Activated CD4-positive, alpha-beta memory T cell treated with anti-CD3 and anti-CD28 coated beads for 36 hours (primary cell): ENCODE measurements at regions not wholly inside any gene's neighbourhood (a gene's known extent, or its start where the extent isn't known, plus 50 kb on each side); places are given as distances from the start of the nearest gene placed in this dataset.

Experiments
- CTCF ChIA-PET: fragments of 350-600 bp; sonication (Branson Sonifier 250); formaldehyde crosslinking; loops from one replicate; lab custom pipeline; 2021; ENCODE audit warnings: antibody characterized with exemption, inconsistent platforms; lab: Charles Lee
- POLR2A ChIA-PET: fragments of 350-600 bp; sonication (Branson Sonifier 250); formaldehyde crosslinking; loops from one replicate; lab custom pipeline; 2021; ENCODE audit warnings: antibody characterized with exemption; lab: Charles Lee
- DNase-seq: peaks from one replicate; pipeline ENCODE4 v3.0.0-alpha.2; 2020
- H3K27ac Mint-ChIP-seq: one replicate; pipeline ENCODE4 v1.8.0; 2021; ENCODE audit warnings: mixed read lengths
- H3K27me3 Mint-ChIP-seq: one replicate; pipeline ENCODE4 v1.8.0; 2021; ENCODE audit warnings: mixed read lengths
- H3K36me3 Mint-ChIP-seq: one replicate; pipeline ENCODE4 v1.8.0; 2021; ENCODE audit warnings: mixed read lengths
- H3K4me1 Mint-ChIP-seq: one replicate; pipeline ENCODE4 v1.8.0; 2021; ENCODE audit warnings: low read depth, mixed read lengths
- H3K4me3 Mint-ChIP-seq: one replicate; pipeline ENCODE4 v1.8.0; 2021; ENCODE audit warnings: mild to moderate bottlenecking, mixed read lengths
- H3K9me3 Mint-ChIP-seq: one replicate; pipeline ENCODE4 v1.8.0; 2021; ENCODE audit warnings: mixed read lengths
- intact Hi-C: fragments of 100-400 bp; cut with micrococcal nuclease; formaldehyde crosslinking; loops from one replicate; pipeline ENCODE4 v1.15.1; 2023

DNA sequence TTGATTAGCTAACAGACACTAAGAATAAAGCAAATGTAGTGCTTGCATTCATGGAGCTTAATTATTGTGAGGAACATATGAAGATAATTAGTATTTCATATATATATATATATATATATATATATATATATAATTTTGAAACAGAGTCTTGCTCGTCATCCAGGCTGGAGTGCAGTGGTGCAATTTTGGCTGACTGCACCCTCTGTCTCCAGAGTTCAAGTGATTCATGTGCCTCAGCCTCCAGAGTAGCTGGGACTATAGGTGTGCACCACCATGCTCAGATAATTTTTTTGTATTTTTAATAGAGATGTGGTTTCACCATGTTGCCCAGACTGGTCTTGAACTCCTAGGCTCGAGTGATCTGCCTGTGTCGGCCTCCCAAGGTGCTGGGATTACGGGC, 1091.6 kb upstream of the TMEM132C start:
- ChIA-PET CTCF (interaction anchor here (0.6 kb wide), 1 partner anchor 67 kb away, joined by 3 read pairs; no protein-coding TSS in a partner anchor), POLR2A (no interaction called here)
- H3K27ac Mint-ChIP-seq = no peak overlapping the region
- peaks cover 9% of the 10 kb centered on the region for H3K27me3 Mint-ChIP-seq
- peaks cover 23% of the 10 kb centered on the region for H3K9me3 Mint-ChIP-seq
- DNase-seq = no peak
- intact Hi-C loops = no loop called here
- no peak overlapping the region for H3K4me3 Mint-ChIP-seq
- H3K36me3 Mint-ChIP-seq = no peaks in the 10 kb centered on the region
- no peaks in the 10 kb centered on the region for H3K4me1 Mint-ChIP-seq

DNA sequence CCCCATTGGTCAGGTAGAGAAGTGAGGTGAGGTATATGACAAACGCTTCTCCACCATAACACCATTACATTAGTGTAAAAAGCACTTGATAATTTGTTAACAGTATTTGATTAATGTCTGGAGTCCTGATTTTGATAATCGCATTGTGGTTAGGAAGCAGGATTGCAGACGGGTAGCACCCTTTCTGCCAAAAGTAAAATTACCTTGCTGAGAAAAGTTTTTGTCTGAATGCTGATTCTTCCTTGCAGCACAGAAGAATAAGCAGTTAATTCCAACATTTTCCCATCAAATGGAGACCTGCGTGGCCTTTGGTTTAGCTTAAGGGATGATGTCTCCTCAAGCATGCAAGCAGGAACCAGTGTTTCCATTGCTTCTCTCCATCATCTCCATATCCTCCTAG, 1090.2 kb upstream of the TMEM132C start:
- H3K27ac Mint-ChIP-seq = no peak overlapping the region
- H3K27me3 Mint-ChIP-seq = peaks cover 7% of the 10 kb centered on the region
- ChIA-PET CTCF (no interaction called here), POLR2A (no interaction called here)
- no peaks in the 10 kb centered on the region for H3K4me1 Mint-ChIP-seq
- intact Hi-C loops = no loop called here
- no peak overlapping the region for H3K4me3 Mint-ChIP-seq
- DNase-seq = no peak
- no peaks in the 10 kb centered on the region for H3K36me3 Mint-ChIP-seq
- H3K9me3 Mint-ChIP-seq = peaks cover 23% of the 10 kb centered on the region

DNA sequence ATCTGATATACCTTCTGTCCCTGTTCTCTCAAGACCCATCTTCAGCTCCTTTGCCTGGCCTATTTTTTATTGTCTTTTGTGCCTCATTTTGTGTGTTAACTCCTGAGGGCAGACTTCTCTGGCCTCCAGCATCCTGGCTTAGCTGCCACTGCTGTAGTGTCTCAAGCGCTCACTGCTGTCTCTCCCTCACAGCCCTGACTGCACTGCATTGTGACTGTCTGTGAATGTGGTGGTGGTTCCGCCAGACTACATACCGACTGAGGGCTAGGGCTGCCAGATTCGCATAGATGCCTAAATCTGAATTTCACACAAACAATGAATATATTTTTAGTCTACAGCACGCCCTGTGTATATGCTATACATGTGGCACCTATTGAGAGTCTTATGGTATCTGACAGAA, 1088.9 kb upstream of the TMEM132C start:
- intact Hi-C loops = no loop called here
- DNase-seq = no peak
- ChIA-PET CTCF (no interaction called here), POLR2A (no interaction called here)
- H3K4me1 Mint-ChIP-seq = no peaks in the 10 kb centered on the region
- peaks cover 23% of the 10 kb centered on the region for H3K9me3 Mint-ChIP-seq
- peaks cover 5% of the 10 kb centered on the region for H3K27me3 Mint-ChIP-seq
- no peaks in the 10 kb centered on the region for H3K36me3 Mint-ChIP-seq
- H3K4me3 Mint-ChIP-seq = no peak overlapping the region
- no peak overlapping the region for H3K27ac Mint-ChIP-seq

DNA sequence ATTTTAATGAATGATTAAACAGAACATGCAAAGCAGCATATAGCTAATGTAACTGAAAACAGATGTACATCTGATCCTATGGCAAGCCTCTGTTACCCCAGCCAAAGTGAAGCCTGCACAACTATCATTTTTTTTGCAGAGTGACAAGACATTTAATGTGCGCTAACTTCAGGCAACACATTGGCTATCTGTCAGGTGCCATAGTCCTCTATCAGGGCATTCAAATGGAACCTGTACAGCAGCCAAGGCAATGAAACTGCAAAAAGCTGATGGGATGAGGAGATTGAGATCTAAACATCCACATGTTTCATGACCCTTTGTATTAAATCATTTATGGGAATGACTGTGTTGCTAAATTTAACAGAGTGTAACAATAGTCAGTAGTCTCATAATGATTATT, 1088.5 kb upstream of the TMEM132C start:
- ChIA-PET POLR2A (no interaction called here), CTCF (interaction anchor here (0.7 kb wide), 1 partner anchor 203 kb away, joined by 3 read pairs; no protein-coding TSS in a partner anchor)
- no peak overlapping the region for H3K27ac Mint-ChIP-seq
- peaks cover 23% of the 10 kb centered on the region for H3K9me3 Mint-ChIP-seq
- intact Hi-C loops = no loop called here
- no peak for DNase-seq
- H3K4me3 Mint-ChIP-seq = no peak overlapping the region
- H3K27me3 Mint-ChIP-seq = peaks cover 5% of the 10 kb centered on the region
- H3K4me1 Mint-ChIP-seq = no peaks in the 10 kb centered on the region
- H3K36me3 Mint-ChIP-seq = no peaks in the 10 kb centered on the region

DNA sequence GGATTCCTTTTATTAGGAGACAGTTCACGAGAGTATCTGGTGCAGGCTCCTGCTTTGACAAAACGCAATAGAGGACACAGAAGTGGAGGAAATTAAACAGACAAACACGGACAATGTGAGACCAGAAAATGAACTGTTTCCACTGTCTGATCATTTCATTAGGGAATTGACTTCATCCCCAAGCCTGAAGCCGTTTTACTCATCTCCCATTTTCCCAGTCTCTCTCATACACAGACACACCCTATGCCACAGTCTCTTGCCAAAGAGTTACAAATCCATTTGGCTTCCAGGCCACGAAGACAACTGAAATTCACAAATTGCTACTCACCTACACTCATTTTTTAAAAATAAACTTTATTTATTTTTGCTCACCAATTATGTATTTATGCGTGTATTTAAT, 1087.8 kb upstream of the TMEM132C start:
- ChIA-PET CTCF (interaction anchor here (0.7 kb wide), 1 partner anchor 202 kb away, joined by 3 read pairs; no protein-coding TSS in a partner anchor), POLR2A (no interaction called here)
- Mint-ChIP-seq H3K4me1 (no peaks in the 10 kb centered on the region), H3K36me3 (no peaks in the 10 kb centered on the region), H3K4me3 (no peak overlapping the region), H3K27ac (no peak overlapping the region), H3K9me3 (peaks cover 23% of the 10 kb centered on the region), H3K27me3 (peaks cover 5% of the 10 kb centered on the region)
- DNase-seq = no peak
- intact Hi-C loops = no loop called here

DNA sequence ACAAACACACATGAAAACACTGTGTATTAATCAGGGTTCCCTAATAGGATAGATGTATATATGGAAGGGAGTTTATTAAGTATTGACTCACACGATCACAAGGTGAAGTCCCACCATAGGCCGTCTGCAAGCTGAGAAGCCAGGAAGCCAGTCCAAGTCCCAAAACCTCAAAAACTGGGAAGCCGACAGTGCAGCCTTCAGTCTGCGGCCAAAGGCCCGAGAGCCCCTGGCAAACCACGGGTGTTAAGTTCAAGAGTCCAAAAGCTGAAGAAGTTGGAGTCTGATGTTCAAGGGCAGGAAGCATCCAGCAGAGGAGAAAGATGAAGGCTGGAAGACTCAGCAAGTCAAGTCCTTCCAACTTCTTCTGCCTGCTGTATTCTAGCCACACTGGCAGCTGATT, 1085.0 kb upstream of the TMEM132C start:
- ChIA-PET CTCF (no interaction called here), POLR2A (no interaction called here)
- no peaks in the 10 kb centered on the region for H3K36me3 Mint-ChIP-seq

DNA sequence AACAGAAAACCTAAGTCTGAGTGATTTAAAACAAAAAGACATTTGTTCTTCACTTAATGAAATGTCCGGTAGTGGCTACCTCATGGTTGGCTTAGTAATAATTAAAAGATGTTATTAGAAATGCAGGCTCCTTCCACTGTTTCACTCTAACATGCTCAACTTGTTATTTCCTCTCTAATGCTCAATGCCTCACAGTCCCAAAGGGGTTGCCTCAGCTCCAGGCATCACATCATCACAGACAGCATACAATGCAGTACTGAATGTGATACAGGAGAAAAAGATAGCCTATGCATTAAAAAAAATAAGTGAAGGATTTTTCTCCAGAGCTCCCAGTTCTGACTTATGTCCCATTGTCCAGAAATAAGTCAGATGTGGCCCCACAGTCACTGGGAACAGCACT, 1077.0 kb upstream of the TMEM132C start:
- Mint-ChIP-seq H3K9me3 (peaks cover 3% of the 10 kb centered on the region), H3K27ac (no peak overlapping the region), H3K4me3 (no peak overlapping the region), H3K4me1 (no peaks in the 10 kb centered on the region), H3K36me3 (no peaks in the 10 kb centered on the region), H3K27me3 (peaks cover 2% of the 10 kb centered on the region)
- CTCF ChIA-PET = no interaction called here
- intact Hi-C loops = no loop called here
- POLR2A ChIA-PET = no interaction called here
- DNase-seq = no peak

More for the DNA sequence above, 1085.0 kb upstream of the TMEM132C start:
- H3K27me3 Mint-ChIP-seq = peaks cover 5% of the 10 kb centered on the region
- H3K27ac Mint-ChIP-seq = no peak overlapping the region
- H3K4me3 Mint-ChIP-seq = no peak overlapping the region
- H3K9me3 Mint-ChIP-seq = peaks cover 13% of the 10 kb centered on the region
- intact Hi-C loops = no loop called here
- no peaks in the 10 kb centered on the region for H3K4me1 Mint-ChIP-seq
- no peak for DNase-seq

DNA sequence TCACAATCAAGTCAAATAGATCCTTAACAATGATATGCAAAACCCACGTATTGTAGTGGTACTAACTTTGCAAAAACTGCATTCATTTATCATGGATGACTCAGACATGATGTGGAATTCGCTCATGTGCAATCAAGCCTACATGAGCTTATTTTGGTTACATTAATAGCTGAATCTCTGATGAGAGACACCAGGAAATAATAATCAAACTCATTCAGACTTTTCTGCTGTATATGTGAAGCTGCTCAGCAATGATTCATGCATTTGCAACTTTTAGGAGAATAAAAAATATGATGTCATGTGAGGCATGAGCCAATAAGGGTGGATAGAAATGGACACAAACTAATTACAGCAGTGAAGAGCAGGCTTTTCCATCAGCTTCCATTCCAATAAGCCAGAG, 1075.8 kb upstream of the TMEM132C start:
- intact Hi-C loops = no loop called here
- no peaks in the 10 kb centered on the region for H3K36me3 Mint-ChIP-seq
- no peak overlapping the region for H3K27ac Mint-ChIP-seq
- peaks cover 2% of the 10 kb centered on the region for H3K27me3 Mint-ChIP-seq
- H3K4me1 Mint-ChIP-seq = no peaks in the 10 kb centered on the region
- ChIA-PET CTCF (no interaction called here), POLR2A (no interaction called here)
- H3K9me3 Mint-ChIP-seq = peaks cover 3% of the 10 kb centered on the region
- H3K4me3 Mint-ChIP-seq = no peak overlapping the region
- no peak for DNase-seq

DNA sequence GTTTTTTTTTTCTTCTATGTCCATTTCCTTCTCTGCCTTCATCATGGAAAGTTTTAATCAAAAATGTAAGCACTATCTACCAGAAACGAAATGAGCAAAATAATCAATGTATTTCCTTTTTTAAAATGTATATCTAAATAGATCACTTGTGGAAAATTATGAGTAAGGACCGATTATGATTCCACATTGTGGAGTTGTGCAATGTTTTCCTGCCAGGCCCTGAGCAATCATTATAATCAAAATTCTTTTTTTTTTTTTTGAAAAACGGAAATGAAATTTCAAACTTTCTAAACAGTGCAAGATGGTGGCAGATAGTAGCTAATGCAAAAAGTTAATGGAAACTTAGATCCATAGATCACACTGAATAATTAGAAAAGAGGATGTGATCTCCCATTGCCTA, 1074.6 kb upstream of the TMEM132C start:
- H3K9me3 Mint-ChIP-seq = peaks cover 3% of the 10 kb centered on the region
- DNase-seq = no peak
- H3K4me1 Mint-ChIP-seq = no peaks in the 10 kb centered on the region
- intact Hi-C loops = no loop called here
- no peak overlapping the region for H3K4me3 Mint-ChIP-seq
- ChIA-PET POLR2A (no interaction called here), CTCF (no interaction called here)
- no peaks in the 10 kb centered on the region for H3K36me3 Mint-ChIP-seq
- H3K27me3 Mint-ChIP-seq = peaks cover 4% of the 10 kb centered on the region
- no peak overlapping the region for H3K27ac Mint-ChIP-seq

DNA sequence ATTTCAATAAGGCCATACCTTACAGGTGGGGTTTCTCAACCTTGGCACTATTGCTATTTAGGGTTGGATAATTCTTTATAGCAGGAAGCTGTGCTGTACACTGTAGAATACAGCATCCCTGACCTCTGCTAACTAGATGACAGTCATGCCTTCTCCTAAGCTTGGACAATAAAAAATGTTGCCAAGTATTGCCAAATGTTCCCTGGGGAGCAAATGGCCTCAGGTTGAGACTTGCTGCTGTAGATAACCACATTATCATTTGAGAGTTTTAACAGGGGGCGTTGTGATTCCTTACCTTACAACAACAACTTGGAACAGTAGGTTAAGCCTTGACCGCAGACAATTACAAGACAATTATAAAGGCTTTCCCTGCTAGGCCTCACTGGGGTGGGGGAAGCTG, 1073.6 kb upstream of the TMEM132C start:
- peaks cover 7% of the 10 kb centered on the region for H3K27me3 Mint-ChIP-seq
- ChIA-PET CTCF (no interaction called here), POLR2A (no interaction called here)
- H3K27ac Mint-ChIP-seq = no peak overlapping the region
- no peak for DNase-seq
- intact Hi-C loops = no loop called here
- peaks cover 3% of the 10 kb centered on the region for H3K9me3 Mint-ChIP-seq
- H3K4me3 Mint-ChIP-seq = no peak overlapping the region
- no peaks in the 10 kb centered on the region for H3K4me1 Mint-ChIP-seq
- no peaks in the 10 kb centered on the region for H3K36me3 Mint-ChIP-seq

DNA sequence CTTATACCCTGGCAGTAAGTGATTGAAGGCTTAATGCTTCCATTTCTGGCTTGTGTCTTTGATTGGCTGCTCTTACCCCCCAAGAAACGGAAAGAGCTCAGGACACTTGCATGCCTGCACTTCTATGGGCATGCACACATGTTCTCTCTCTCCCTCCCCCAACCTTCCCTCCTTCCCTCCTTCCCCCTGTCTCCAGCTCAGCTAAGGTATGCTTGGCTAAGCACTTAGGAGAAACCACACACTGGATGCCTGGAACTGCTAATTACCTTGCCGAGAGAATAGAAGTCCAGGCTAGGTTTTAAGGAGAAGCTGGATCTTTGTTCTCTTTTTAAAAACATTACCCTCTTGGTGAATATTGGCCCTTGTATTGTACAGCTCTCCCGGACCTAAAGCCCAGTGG, 1072.8 kb upstream of the TMEM132C start:
- Mint-ChIP-seq H3K4me3 (no peak overlapping the region), H3K4me1 (no peaks in the 10 kb centered on the region), H3K9me3 (peaks cover 3% of the 10 kb centered on the region), H3K27me3 (peaks cover 7% of the 10 kb centered on the region), H3K36me3 (no peaks in the 10 kb centered on the region), H3K27ac (no peak overlapping the region)
- intact Hi-C loops = no loop called here
- ChIA-PET POLR2A (no interaction called here), CTCF (no interaction called here)
- no peak for DNase-seq

DNA sequence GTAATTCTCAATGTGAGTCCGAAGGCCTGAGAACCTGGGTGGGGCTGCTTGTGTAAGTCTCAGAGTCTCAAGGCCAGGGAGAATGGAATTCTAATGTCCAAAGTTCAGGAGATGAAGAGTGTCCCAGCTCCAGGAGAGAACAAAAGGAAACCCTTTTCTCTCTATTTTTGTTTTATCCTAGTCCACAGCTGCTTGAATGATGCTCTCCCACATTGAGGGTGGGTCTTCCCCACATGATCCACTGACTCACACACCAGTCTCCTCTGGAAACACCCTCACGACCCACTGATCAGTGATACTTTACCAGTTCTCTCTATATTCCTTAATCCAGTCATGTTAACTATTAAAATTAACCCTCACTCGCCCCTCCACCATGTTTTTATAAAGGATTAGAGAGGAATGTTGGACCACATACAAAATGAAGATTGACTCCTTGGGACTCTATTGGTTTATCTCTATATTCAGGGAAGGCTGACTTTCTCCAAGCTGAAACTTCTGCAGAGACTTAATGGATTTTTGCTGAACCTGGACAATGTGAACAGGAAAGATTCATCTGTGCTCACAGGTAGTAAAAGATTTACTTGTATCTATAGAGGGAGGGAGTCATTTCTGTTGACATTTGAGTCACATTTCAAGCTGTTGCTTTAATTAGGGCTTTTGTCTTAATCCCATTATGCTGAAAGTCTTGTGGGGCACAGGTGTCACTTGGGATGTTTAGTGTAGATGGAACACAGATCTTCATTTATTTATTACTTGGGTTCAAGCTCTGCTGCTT, 1061.0 kb upstream of the TMEM132C start:
- H3K36me3 Mint-ChIP-seq = no peaks in the 10 kb centered on the region
- POLR2A ChIA-PET = no interaction called here
- no peak overlapping the region for H3K27ac Mint-ChIP-seq
- no peak for DNase-seq
- intact Hi-C loops = no loop called here
- H3K4me1 Mint-ChIP-seq = no peaks in the 10 kb centered on the region
- no peak overlapping the region for H3K4me3 Mint-ChIP-seq
- H3K9me3 Mint-ChIP-seq = no peaks in the 10 kb centered on the region
- peaks cover 9% of the 10 kb centered on the region for H3K27me3 Mint-ChIP-seq
- CTCF ChIA-PET = interaction anchor here (1.0 kb wide), 1 partner anchor 97 kb away, joined by 3 read pairs; no protein-coding TSS in a partner anchor

DNA sequence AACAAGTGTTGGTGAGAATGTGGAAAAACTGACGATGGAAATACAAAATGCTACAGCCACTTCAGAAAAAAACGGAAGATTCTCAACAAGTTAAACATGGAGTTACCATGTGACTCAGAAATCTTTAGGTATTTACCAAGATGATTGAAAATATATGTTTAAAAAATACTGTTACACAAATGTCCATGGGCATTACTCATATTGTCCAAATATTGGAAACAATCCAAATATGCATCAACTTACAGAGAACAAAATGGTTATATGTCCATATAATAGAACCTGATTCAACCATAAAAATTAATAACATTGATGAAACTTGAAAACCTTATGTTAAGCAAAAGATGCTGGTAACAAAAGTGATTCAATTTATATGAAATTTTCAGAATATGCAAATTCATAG, 1057.7 kb upstream of the TMEM132C start:
- Mint-ChIP-seq H3K27ac (no peak overlapping the region), H3K27me3 (peaks cover 2% of the 10 kb centered on the region), H3K4me3 (no peak overlapping the region), H3K36me3 (no peaks in the 10 kb centered on the region), H3K9me3 (no peaks in the 10 kb centered on the region), H3K4me1 (no peaks in the 10 kb centered on the region)
- CTCF ChIA-PET = no interaction called here
- intact Hi-C loops = no loop called here
- no peak for DNase-seq
- POLR2A ChIA-PET = no interaction called here
